IPS-NIHi11 (cell line): ENCODE measurements at regions not wholly inside any gene's neighbourhood (a gene's known extent, or its start where the extent isn't known, plus 50 kb on each side); places are given as distances from the start of the nearest gene placed in this dataset.

Experiments used
- DNase-seq: peaks from one replicate; pipeline ENCODE4 v3.0.0; 2012; ENCODE audit warnings: mixed read lengths, low spot score

GRCh38 chr3:5270666-5271371, 83.3 kb downstream of the EDEM1 start:
- DNase-seq, result no peak

- no peak for DNase-seq
Measured at GRCh38 chr3:5271372-5271683, 83.8 kb downstream of the EDEM1 start.

- DNase-seq, result no peak
Measured at GRCh38 chr3:5272387-5272786, 84.9 kb downstream of the EDEM1 start.

GRCh38 chr3:5274091-5274490, 86.6 kb downstream of the EDEM1 start:
- DNase-seq, result no peak

GRCh38 chr3:5275529-5275928, 88.0 kb downstream of the EDEM1 start:
- no peak for DNase-seq

- DNase-seq, result no peak
Measured at GRCh38 chr3:5276934-5277333, 89.4 kb downstream of the EDEM1 start.

GRCh38 chr3:5277612-5278236, 90.2 kb downstream of the EDEM1 start:
- DNase-seq, result no peak

GRCh38 chr3:5278666-5279065, 91.2 kb downstream of the EDEM1 start:
- DNase-seq, result no peak

GRCh38 chr3:5282703-5283102, 95.2 kb downstream of the EDEM1 start:
- DNase-seq, result no peak

- no peak for DNase-seq
Measured at GRCh38 chr3:5285439-5285838, 97.9 kb downstream of the EDEM1 start.

GRCh38 chr3:5290915-5291314, 103.4 kb downstream of the EDEM1 start:
- DNase-seq, result no peak

- DNase-seq, result no peak
Measured at GRCh38 chr3:5292512-5292911, 105.0 kb downstream of the EDEM1 start.

- DNase-seq, result no peak
Measured at GRCh38 chr3:5293207-5293606, 105.7 kb downstream of the EDEM1 start.

GRCh38 chr3:5294356-5294755, 106.8 kb downstream of the EDEM1 start:
- DNase-seq, result no peak

GRCh38 chr3:5295191-5295690, 107.7 kb downstream of the EDEM1 start:
- no peak for DNase-seq

- DNase-seq, result no peak
Measured at GRCh38 chr3:5296362-5296761, 108.9 kb downstream of the EDEM1 start.

GRCh38 chr3:5297895-5298294, 110.4 kb downstream of the EDEM1 start:
- DNase-seq, result no peak

- DNase-seq, result no peak
Measured at GRCh38 chr3:5298453-5298852, 110.9 kb downstream of the EDEM1 start.

- no peak for DNase-seq
Measured at GRCh38 chr3:5299161-5299560, 111.7 kb downstream of the EDEM1 start.

- no peak for DNase-seq
Measured at GRCh38 chr3:5300638-5301037, 113.1 kb downstream of the EDEM1 start.

- no peak for DNase-seq
Measured at GRCh38 chr3:5301651-5302297, 114.3 kb downstream of the EDEM1 start.

GRCh38 chr3:5302661-5303060, 115.2 kb downstream of the EDEM1 start:
- no peak for DNase-seq

GRCh38 chr3:5304188-5304587, 116.7 kb downstream of the EDEM1 start:
- DNase-seq, result no peak
